Inflammatory macrophage (primary cell): ENCODE measurements at regions not wholly inside any gene's neighbourhood (a gene's known extent, or its start where the extent isn't known, plus 50 kb on each side); places are given as distances from the start of the nearest gene placed in this dataset.
A peak's percentile ranks its signal among the peaks of the same experiment; 100 is the strongest.
"Not testable (repeated sequence)": the region's sequence is repeated elsewhere in the genome, so short reads cannot be mapped to it uniquely, and the experiment has no call there.

Source experiments
- DNase-seq, 2 donors: peaks; one replicate each; pipeline ENCODE4 v3.0.0-alpha.2; 2020 to 2022

DNA sequence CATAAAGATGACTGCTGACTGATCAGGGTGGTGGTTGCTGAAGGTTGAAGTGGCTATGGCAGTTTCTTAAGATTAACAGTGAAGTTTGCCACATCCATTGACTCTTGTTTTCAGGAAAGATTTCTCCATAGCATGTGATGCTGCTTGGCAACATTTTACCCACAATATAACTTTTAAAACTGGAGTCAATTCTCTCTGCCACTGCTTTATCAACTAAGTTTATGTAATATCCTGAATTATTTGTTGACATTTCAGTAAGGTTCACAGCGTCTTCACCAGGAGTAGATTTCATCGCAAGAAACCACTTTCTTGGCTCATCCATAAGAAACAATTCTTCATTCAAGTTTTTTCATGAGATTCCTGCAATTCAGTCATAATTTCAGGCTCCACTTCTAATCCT lies 166.5 kb upstream of the SPRY1 start:
- peak; percentile 6 to 28 for DNase-seq

DNA sequence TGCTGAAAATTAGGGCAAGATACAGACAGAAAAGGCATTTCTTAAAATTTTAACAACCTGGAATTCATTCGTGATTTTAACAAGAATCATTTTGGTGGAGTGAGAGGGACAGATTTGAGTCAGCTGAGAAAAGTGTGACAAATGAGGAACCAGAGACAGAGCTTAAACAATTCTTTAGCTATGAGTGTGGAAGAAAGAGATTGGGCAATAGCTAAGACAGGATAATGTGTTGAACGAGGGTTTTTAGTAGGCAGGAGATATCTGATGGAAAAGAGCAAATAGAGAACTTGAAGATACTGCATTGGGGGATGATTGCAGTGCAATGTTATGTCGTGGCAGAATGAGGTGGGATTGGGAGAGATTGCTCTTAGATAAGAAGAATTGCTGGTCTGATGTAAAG lies 164.2 kb upstream of the SPRY1 start:
- DNase-seq, result peak; percentile 59 to 87

DNA sequence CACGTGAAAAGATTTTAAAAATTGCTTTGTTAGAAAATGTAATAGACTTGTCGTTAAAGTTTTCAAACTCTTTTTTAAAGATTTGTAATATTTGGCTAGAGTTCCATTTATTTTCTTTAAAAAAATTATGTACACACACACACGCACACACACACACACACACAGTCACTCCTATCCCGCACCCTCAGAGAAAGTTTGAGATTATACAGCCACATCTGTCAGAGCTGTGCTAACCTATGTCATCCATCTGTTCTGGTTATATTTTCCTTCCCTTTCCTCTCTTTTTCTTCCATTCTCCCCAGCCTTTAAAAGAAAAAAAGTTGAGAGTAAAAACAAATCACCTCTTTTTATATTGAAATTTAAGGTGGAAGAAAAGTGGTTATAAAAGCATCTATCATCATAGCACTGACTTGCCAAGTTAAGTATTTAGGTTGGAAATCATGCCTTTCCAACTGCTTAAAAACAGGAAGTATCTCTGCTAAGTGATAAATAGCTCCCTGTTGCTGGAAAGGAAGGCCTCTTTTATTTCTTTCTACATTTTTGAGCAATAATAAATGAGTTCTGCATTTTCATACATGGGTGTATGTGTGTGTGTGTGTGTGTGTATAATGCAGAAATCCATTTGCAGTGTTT lies 163.3 kb upstream of the SPRY1 start:
- peak; percentile 49 to 87 for DNase-seq

DNA sequence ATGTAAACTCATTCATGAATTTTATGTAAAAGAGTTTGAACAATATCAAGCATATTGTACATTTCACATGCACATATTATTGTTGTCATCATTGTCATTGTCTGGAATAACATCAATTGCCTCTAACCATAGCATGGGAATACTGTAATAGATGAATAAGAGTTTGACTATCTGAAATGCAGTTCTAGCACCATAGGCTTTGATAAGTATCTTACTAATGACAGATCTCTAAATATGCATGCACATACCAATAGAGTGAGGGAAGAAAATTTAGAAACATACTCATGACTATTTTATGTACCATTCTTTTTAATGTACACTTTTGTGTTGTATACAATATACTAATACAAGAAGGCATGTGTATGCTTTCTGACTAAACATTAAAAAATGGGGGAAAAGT lies 161.6 kb upstream of the SPRY1 start:
- DNase-seq, result no peak

DNA sequence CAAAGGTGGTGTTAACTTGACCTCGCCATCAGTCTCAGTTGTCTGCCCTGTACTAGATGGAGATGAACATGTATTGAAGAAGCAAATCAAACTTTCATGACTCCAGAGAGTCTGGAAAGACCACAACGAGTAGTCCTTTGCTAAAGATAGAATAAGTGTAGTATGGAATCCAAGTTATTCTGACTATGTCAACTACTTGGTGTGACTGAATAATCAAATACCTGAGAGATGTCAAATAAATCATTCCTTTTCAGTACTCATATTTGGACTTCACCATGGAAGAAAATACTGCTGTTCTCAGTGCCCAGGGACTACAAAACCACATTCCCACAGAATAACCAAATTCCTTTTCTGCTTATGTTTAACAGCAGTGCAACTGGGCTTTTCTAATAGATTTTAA lies 161.2 kb upstream of the SPRY1 start:
- DNase-seq, result no peak

- no peak for DNase-seq
Measured at GRCh38 chr4:123236606-123237005, 160.0 kb upstream of the SPRY1 start.

GRCh38 chr4:123240286-123240685 lies 156.3 kb upstream of the SPRY1 start:
- DNase-seq, result peak; percentile 40 to 68

- not testable (repeated sequence) for DNase-seq
Measured at GRCh38 chr4:123243220-123243619, 153.4 kb upstream of the SPRY1 start.

DNA sequence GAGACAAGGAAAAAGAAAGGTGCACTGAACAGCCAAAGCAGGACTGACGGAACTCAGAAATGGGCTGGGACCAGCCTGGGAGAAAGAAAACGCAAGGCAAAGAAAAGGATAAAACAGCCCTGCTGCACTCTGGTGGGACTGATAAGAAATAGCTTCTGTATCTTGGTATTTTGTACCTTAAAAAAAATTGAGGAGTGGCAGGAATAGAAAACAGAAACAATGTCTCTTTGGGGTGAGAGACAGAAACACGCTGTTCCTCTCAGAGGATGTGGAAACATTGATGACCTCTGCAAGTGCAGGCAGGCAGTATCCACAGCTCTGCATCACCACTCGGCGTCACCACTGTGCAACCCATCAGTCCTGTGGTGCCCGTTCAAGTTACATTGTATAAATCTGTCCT lies 152.5 kb upstream of the SPRY1 start:
- peak; percentile 31 to 50 for DNase-seq

DNA sequence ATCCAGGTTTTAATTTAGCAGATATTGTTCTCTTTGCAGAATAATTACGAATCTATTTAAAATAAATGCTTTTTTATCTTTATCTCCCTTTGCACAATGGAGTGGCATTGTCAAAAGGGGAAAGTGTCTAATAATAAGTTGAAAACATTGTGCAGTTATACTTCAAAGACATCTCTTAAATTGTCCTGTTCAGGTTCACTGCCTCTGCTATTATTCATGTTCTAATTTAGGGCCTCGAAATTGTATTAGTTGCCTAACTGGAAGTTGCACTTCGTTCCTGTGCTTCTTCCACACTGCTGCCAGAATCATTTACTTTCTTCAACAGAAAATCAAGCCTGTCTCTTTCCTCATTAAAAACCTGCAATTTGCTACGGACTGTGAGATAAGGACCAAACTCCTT lies 150.5 kb upstream of the SPRY1 start:
- DNase-seq, result no peak

- DNase-seq, result no peak
Measured at GRCh38 chr4:123248085-123248659, 148.4 kb upstream of the SPRY1 start.

- no peak for DNase-seq
Measured at GRCh38 chr4:123249821-123250220, 146.8 kb upstream of the SPRY1 start.

- no peak for DNase-seq
Measured at GRCh38 chr4:123250843-123251242, 145.8 kb upstream of the SPRY1 start.

DNA sequence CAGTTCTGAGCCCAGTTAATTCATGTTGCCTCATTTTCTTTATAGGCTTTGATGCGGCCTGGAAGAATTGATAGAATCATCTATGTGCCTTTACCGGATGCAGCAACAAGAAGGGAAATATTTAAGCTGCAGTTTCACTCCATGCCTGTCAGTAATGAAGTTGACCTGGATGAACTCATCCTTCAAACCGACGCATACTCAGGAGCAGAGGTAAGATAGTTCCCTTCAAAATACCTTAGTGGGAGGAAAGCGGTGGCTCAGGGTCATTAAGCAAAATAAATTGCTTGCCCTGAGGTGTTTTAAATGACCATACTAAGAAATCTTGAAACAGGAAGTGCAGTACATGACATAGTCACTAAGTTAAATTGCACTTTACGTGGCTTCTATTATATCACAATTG lies 140.6 kb upstream of the SPRY1 start:
- DNase-seq, result no peak

- no peak for DNase-seq
Measured at GRCh38 chr4:123256901-123257300, 139.7 kb upstream of the SPRY1 start.

DNA sequence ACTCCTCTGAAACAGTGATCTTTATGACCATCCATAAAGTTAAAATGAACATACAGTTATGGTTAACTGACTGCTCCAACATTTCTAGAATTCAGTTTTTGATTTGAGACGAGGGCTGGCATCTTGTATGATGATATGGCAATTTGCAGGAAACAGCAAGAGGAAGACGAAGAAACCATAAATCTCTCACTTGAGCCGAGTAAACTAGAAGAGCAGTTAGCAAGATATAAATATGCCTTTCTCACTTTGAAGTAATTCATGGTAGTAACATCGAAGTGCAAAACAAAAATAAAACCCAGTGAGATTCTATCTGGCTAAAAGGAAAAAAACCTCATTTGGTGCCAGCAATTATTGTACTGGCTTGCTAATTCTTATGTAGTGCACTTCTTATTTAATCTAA lies 139.0 kb upstream of the SPRY1 start:
- no peak for DNase-seq

GRCh38 chr4:123259676-123260646 lies 136.6 kb upstream of the SPRY1 start:
- no peak for DNase-seq

GRCh38 chr4:123260653-123261052 lies 135.9 kb upstream of the SPRY1 start:
- no peak for DNase-seq

DNA sequence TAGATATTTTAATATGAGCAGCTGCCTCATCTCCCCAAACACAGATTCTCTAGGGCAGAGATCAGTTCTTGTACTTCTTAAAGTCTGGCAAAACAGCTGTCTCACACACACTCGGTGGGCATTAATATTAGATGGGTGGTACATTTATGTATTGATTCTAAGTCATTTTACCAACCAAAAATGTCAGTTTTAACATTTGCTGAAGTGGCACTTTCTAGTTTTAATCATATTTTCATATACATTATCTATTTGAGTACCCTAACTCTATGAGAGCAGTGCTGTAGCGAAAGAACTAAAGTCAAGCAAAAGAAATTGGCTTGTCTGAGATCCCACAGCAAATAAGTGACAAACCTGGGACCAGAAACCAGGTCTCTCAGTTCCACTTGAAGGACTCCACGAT lies 134.5 kb upstream of the SPRY1 start:
- DNase-seq, result no peak

- DNase-seq, result no peak
Measured at GRCh38 chr4:123265443-123265842, 131.2 kb upstream of the SPRY1 start.

DNA sequence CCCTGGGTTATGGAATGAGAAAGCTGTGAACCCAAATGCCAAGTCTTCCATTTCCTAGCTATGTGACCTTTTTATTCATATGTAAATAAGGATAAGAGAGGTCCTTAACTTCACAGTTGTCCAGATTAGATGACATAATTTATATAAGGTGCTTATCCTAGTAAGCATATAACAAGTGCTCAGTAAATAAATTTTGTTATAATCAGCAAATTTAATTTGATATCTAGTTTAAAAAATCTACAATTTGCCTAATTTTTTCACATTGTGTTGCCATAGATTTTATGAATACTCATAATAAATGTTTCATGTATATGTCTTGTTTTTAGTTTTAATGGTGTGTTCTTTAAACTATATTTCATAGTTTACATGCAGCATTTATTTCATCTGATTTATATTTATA lies 130.4 kb upstream of the SPRY1 start:
- no peak for DNase-seq

DNA sequence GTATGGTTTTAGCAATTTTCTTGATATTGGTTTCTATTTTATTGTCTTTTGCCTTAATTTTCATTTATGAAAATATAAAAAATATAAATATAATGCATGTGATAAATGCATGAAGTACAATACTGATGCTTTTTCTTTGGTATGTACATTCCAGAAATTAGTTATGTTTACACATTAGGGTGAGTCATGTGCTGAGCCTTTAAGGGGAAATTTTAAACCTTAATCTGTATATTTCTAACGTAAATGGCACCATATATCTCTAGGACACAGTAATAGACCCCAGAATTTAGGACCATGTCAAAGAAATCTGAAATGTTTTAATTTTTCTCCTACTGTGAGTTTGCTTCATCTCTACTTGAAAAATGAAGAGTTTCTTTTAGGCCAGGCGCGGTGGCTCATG lies 117.8 kb upstream of the SPRY1 start:
- DNase-seq, result no peak

DNA sequence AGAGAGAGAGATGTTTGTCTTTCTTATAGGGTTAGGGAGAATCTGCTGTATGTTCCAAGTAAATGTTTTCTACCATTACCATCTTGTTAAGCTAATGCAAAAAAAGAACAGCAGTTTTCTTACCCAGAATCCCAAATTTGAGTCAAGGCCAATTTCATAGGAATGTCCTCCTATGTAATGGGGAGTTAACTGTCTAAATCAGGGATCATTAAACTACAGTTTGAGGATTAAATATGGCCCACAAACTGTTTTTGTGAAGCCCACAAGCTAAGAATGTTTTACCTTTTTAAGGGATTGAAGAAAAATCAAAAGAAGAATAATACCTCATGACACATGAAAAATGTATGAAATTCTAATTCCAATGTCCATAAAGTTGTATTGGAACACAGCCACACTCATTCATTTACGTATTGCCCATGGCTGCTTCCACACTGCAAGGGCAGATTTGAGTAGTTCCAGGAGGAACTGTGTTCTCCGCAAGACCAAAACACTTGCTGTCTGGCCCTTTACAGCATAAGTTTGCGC lies 113.2 kb upstream of the SPRY1 start:
- no peak for DNase-seq

DNA sequence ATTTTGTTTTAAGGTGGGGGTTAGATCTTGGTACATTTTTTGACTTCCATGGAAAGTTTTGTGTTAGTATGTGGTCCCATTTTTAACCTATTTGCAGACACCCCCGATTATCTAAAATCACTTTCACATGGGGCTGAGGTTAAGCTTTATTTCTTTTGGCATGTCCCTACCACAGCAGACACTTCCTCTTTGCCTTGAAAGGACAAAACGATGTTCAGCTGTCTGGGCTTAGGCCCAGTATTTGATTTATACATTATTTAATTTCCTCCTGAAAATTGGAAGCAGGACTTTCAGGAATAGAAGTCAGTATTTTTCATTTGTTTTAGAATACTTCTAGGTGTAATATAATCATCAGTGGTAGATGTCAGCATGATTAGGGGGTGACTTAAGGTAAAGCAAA lies 112.4 kb upstream of the SPRY1 start:
- no peak for DNase-seq
